ENCODE measurements at regions not wholly inside any gene's neighbourhood (a gene's known extent, or its start where the extent isn't known, plus 50 kb on each side); places are given as distances from the start of the nearest gene placed in this dataset.
A peak's percentile ranks its signal among the peaks of the same experiment; 100 is the strongest.

DNA sequence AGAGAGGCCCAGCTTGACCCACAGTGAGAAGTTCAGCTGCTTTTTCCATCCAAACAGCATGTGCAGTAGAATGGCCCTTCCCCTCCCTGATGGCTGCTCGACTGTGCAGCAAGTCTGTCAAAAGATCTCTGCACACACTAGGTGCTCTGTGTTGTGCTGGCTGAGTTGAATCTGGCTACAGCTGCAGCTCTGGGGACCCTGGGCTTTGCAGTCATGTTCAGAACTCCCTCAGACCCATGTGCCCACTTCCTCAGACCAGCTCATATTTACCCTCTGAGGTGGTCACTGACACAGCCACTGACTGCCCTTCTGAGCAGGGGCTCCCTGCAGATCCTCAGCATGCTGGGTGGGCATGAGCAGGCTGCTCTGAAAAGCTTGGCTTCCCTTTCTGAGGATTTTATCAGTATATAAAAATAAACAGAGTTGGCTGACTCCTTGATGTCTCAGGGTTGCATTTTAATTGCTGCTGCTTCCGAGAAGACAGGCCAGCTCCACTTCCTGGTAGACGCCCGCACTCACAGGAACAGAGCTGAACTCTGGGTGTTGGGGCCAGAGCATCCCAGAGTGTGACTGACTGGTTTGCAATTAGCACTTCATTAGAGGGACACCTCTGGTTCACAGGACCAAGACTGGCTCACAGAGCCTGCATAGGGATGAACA lies 507.9 kb downstream of the RPS24 start:
- Histone ChIP-seq H3K4me1 (peaks cover 0 to 18% (median 9%) of the 10 kb centered on the region in 4 donors), H3K27me3 (no peaks in the 10 kb centered on the region), H3K9me3 (no peaks in the 10 kb centered on the region), H3K27ac (no peak overlapping the region), H3K4me3 (no peak overlapping the region), H3K36me3 (no peaks in the 10 kb centered on the region)
- TF ChIP-seq POLR2A (IDR thresholded peaks at IDR 0.05): no peak
- TF ChIP-seq, protein P1, sequence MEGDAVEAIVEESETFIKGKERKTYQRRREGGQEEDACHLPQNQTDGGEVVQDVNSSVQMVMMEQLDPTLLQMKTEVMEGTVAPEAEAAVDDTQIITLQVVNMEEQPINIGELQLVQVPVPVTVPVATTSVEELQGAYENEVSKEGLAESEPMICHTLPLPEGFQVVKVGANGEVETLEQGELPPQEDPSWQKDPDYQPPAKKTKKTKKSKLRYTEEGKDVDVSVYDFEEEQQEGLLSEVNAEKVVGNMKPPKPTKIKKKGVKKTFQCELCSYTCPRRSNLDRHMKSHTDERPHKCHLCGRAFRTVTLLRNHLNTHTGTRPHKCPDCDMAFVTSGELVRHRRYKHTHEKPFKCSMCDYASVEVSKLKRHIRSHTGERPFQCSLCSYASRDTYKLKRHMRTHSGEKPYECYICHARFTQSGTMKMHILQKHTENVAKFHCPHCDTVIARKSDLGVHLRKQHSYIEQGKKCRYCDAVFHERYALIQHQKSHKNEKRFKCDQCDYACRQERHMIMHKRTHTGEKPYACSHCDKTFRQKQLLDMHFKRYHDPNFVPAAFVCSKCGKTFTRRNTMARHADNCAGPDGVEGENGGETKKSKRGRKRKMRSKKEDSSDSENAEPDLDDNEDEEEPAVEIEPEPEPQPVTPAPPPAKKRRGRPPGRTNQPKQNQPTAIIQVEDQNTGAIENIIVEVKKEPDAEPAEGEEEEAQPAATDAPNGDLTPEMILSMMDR (IDR thresholded peaks at IDR 0.05): no peak
- WGBS (ENCODE audit: insufficient coverage, low coverage, low lambda C conversion rate, missing lambda C conversion rate): 60% methylated on average over 1 of the region's 4 CpGs
- intact Hi-C loops (cut with DNase I): no loop called here
- ATAC-seq (peak in 1 of 4 donors; percentile 14), DNase-seq (no peak)

- Histone ChIP-seq H3K4me1 (peaks cover 0 to 18% (median 9%) of the 10 kb centered on the region in 4 donors), H3K9me3 (no peaks in the 10 kb centered on the region), H3K27me3 (no peaks in the 10 kb centered on the region), H3K4me3 (no peak overlapping the region), H3K36me3 (no peaks in the 10 kb centered on the region), H3K27ac (no peak overlapping the region)
- intact Hi-C loops (cut with DNase I): no loop called here
- WGBS (ENCODE audit: insufficient coverage, low coverage, low lambda C conversion rate, missing lambda C conversion rate): 62% methylated on average over 6 of the region's 6 CpGs
- ATAC-seq (no peak), DNase-seq (no peak)
- TF ChIP-seq, protein P1 (IDR thresholded peaks at IDR 0.05): no peak
- no peak for TF ChIP-seq POLR2A (IDR thresholded peaks at IDR 0.05)
Measured at GRCh38 chr10:78542141-78542489, 508.5 kb downstream of the RPS24 start.

GRCh38 chr10:78542521-78542920 lies 508.9 kb downstream of the RPS24 start:
- ATAC-seq (no peak), DNase-seq (no peak)
- Histone ChIP-seq H3K4me3 (no peak overlapping the region), H3K4me1 (peaks cover 0 to 18% (median 9%) of the 10 kb centered on the region in 4 donors), H3K9me3 (no peaks in the 10 kb centered on the region), H3K27me3 (no peaks in the 10 kb centered on the region), H3K36me3 (no peaks in the 10 kb centered on the region), H3K27ac (no peak overlapping the region)
- 82% methylated on average over 2 of the region's 7 CpGs for WGBS (ENCODE audit: insufficient coverage, low coverage, low lambda C conversion rate, missing lambda C conversion rate)
- intact Hi-C loops (cut with DNase I): no loop called here
- no peak for TF ChIP-seq POLR2A (IDR thresholded peaks at IDR 0.05)
- TF ChIP-seq, protein P1 (IDR thresholded peaks at IDR 0.05): no peak

DNA sequence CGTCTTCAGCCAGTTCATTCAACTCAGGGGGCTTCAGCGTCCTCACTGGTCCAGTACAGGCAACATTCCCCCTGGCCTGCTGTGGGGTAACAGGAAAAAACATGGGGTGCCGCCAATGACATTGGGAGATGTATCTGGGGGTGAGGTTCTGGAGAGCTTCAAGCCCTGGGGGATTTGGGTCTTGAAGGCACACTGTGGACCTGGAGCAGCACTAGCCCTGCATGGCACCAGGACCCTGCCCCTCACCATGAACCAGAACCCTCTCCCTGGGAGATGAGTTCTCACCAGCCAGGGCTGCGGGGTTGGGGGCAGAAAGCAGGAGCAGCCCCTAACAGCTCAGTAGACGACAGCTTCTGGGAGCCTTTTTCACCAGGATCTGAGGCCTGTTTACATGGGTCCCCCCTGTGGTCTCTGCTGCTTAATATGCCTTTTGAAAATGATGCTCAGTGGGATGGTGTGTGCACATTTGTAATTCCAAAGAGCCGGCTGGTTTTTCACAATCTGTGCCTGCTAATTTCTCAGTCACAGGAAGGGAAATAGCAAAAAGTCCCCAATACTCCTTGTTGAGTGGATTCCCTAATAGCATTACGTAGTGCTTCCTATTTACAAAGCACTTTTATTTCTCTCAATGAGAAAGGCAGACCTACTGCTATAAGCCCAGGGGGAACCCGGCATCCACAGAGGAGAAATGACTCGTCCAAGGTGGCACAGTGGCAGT lies 509.5 kb downstream of the RPS24 start:
- Histone ChIP-seq H3K4me3 (no peak overlapping the region), H3K4me1 (peaks cover 0 to 18% (median 9%) of the 10 kb centered on the region in 4 donors), H3K36me3 (no peaks in the 10 kb centered on the region), H3K27me3 (no peaks in the 10 kb centered on the region), H3K27ac (no peak overlapping the region), H3K9me3 (no peaks in the 10 kb centered on the region)
- TF ChIP-seq, protein P1 (IDR thresholded peaks at IDR 0.05): no peak
- DNase-seq (no peak), ATAC-seq (no peak)
- 64% methylated on average over 5 of the region's 9 CpGs for WGBS (ENCODE audit: insufficient coverage, low coverage, low lambda C conversion rate, missing lambda C conversion rate)
- intact Hi-C loops (cut with DNase I): no loop called here

Measured in right lobe of liver (tissue), 6 donors.